ENCODE measurements at regions not wholly inside any gene's neighbourhood (a gene's known extent, or its start where the extent isn't known, plus 50 kb on each side); places are given as distances from the start of the nearest gene placed in this dataset.

DNA sequence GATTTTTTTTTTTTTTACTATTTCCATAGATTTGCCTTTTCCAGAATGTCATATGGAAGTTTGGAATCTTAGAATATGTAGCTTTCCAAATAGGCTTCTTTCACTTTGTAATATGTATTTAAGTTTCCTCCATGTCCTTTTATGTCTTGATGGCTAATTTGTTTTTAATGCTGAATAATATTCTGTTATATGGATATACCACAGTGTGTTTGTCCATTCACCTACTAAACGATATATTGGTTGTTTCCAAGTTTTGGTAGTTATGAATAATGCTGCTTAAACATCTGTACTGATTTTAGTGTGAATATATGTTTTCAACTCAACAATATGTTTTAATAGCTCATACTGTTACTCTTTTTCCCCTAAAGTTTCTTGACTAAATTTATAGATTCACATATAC is 669.8 kb upstream of the PCDH15 start:
- no peak for DNase-seq
- ATAC-seq (replicated peaks), result no peak
- no peak overlapping the region for H3K27ac Mint-ChIP-seq
- no peaks in the 10 kb centered on the region for H3K36me3 Mint-ChIP-seq (ENCODE audit: insufficient read depth)
- H3K9me3 Mint-ChIP-seq, result peaks cover 8 to 14% of the 10 kb centered on the region in 2 donors
- H3K4me3 Mint-ChIP-seq, result no peak overlapping the region
- no peaks in the 10 kb centered on the region for H3K4me1 Mint-ChIP-seq (ENCODE audit: low read depth in 2 of 2)
- no peaks in the 10 kb centered on the region for H3K27me3 Mint-ChIP-seq

- Mint-ChIP-seq H3K4me1 (ENCODE audit: low read depth in 2 of 2) (no peaks in the 10 kb centered on the region), H3K36me3 (ENCODE audit: insufficient read depth) (peaks cover 3% of the 10 kb centered on the region), H3K27ac (no peak overlapping the region), H3K9me3 (peaks cover 4 to 7% of the 10 kb centered on the region in 2 donors), H3K27me3 (no peaks in the 10 kb centered on the region), H3K4me3 (no peak overlapping the region)
- DNase-seq (no peak), ATAC-seq (replicated peaks) (no peak)
Measured at GRCh38 chr10:55466806-55467504, 665.9 kb upstream of the PCDH15 start.

DNA sequence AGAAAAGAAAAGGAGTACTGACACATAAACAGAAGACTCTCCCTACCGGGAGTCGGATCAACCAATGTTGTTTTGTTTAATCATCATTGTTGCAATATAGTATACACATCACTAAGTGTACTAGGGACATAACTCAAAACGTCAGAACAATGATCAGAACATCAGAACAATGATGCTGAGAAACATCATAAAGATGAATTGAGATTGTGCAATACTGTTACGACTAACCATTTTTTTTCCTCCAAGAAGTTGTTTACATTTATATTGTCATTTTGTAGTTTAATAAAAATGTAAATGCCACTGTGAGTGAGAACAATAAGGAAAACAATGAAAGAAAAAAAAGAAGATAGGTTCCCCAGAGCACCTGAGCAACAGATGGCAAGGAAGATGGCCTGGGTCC is 663.1 kb upstream of the PCDH15 start:
- Mint-ChIP-seq H3K27ac (no peak overlapping the region), H3K4me3 (no peak overlapping the region), H3K9me3 (peaks cover 4 to 6% of the 10 kb centered on the region in 2 donors), H3K36me3 (ENCODE audit: insufficient read depth) (peaks cover 3% of the 10 kb centered on the region), H3K27me3 (no peaks in the 10 kb centered on the region), H3K4me1 (ENCODE audit: low read depth in 2 of 2) (no peaks in the 10 kb centered on the region)
- DNase-seq (no peak), ATAC-seq (replicated peaks) (no peak)

- H3K27me3 Mint-ChIP-seq, result no peaks in the 10 kb centered on the region
- ATAC-seq (replicated peaks) (no peak), DNase-seq (no peak)
- no peak overlapping the region for H3K27ac Mint-ChIP-seq
- no peak overlapping the region for H3K4me3 Mint-ChIP-seq
- peaks cover 3% of the 10 kb centered on the region for H3K36me3 Mint-ChIP-seq (ENCODE audit: insufficient read depth)
- peaks cover 5 to 9% of the 10 kb centered on the region in 2 donors for H3K9me3 Mint-ChIP-seq
- no peaks in the 10 kb centered on the region for H3K4me1 Mint-ChIP-seq (ENCODE audit: low read depth in 2 of 2)
Measured at GRCh38 chr10:55460008-55460407, 659.0 kb upstream of the PCDH15 start.

GRCh38 chr10:55449981-55450380 is 649.0 kb upstream of the PCDH15 start:
- peaks cover 0 to 7% of the 10 kb centered on the region in 2 donors for H3K9me3 Mint-ChIP-seq
- H3K4me3 Mint-ChIP-seq, result no peak overlapping the region
- H3K27ac Mint-ChIP-seq, result no peak overlapping the region
- no peaks in the 10 kb centered on the region for H3K36me3 Mint-ChIP-seq (ENCODE audit: insufficient read depth)
- no peaks in the 10 kb centered on the region for H3K27me3 Mint-ChIP-seq
- H3K4me1 Mint-ChIP-seq (ENCODE audit: low read depth in 2 of 2), result no peaks in the 10 kb centered on the region
- DNase-seq (no peak), ATAC-seq (replicated peaks) (no peak)

- Mint-ChIP-seq H3K36me3 (ENCODE audit: insufficient read depth) (no peaks in the 10 kb centered on the region), H3K27ac (no peak overlapping the region), H3K4me1 (ENCODE audit: low read depth in 2 of 2) (no peaks in the 10 kb centered on the region), H3K4me3 (no peak overlapping the region), H3K9me3 (peaks cover 5 to 9% of the 10 kb centered on the region in 2 donors), H3K27me3 (no peaks in the 10 kb centered on the region)
- DNase-seq (no peak), ATAC-seq (replicated peaks) (no peak)
Measured at GRCh38 chr10:55446441-55447002, 645.5 kb upstream of the PCDH15 start.

DNA sequence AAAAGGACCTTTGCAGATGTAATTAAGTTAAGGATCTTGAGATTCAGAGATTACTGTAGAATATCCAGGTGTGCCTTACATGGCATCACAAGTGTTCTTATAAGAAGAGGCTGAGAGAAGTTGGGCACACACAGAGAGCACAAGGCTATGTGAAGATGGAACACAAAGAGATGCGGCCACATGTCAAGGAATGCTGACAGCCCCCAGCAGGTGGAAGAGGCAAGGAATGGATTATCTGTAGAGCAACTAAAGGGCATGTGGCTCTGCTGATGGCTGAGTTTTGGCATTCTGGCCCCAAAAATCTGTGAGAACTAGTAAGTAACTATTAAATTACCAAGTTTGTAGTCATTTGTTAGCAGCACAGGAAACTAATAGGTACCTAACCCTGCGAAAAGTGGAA is 640.7 kb upstream of the PCDH15 start:
- Mint-ChIP-seq H3K9me3 (peaks cover 9 to 15% of the 10 kb centered on the region in 2 donors), H3K4me3 (no peak overlapping the region), H3K4me1 (ENCODE audit: low read depth in 2 of 2) (no peaks in the 10 kb centered on the region), H3K36me3 (ENCODE audit: insufficient read depth) (no peaks in the 10 kb centered on the region), H3K27ac (no peak overlapping the region), H3K27me3 (no peaks in the 10 kb centered on the region)
- DNase-seq (no peak), ATAC-seq (replicated peaks) (no peak)

DNA sequence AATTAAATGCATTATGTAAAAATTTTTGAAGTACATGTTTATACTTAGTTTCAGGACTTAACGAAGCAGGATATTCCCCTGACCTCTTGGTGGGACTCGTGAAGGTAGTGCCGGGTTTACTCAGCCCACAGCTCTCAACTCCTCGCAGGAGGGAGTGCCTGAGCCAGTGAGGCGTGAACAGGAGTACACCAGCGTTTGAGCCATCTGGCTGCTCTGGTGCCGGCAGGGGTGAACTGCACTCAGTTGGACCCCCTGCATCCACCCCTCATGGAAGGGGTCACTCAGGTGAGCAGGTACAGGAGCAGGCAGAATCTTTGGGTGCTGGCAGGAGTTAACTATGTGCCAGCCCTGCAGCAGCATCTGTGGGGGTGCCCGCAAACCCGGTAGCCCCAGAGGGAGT is 625.1 kb upstream of the PCDH15 start:
- DNase-seq, result no peak
- H3K4me1 Mint-ChIP-seq (ENCODE audit: low read depth in 2 of 2), result no peaks in the 10 kb centered on the region
- peaks cover 3 to 14% of the 10 kb centered on the region in 2 donors for H3K9me3 Mint-ChIP-seq
- H3K27ac Mint-ChIP-seq, result no peak overlapping the region
- H3K36me3 Mint-ChIP-seq (ENCODE audit: insufficient read depth), result peaks cover 3% of the 10 kb centered on the region
- H3K4me3 Mint-ChIP-seq, result no peak overlapping the region
- no peak for ATAC-seq (replicated peaks)
- no peaks in the 10 kb centered on the region for H3K27me3 Mint-ChIP-seq

DNA sequence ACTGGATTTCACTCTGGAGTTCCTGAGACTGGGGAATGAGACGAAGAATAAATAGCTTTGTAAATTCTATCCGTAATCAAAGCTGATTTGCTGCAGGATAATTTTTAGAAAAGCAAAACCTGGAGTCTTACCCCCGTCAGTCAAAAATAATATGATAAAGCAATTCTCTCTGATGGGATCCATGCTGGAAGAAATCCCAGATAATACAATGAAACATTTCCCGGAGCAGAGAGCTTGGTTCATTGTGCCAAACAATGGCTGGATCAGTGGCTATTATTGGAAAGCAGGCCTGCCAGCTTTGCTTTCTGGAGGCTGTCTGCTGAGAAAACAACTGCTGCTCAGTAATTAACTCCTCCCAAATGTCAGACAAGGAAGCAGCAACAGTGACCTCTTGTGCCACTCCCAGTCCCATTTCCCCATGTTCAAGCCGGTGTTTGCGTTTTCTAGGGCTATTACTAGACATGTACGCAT is 609.4 kb upstream of the PCDH15 start:
- no peak overlapping the region for H3K4me3 Mint-ChIP-seq
- ATAC-seq (replicated peaks) (no peak), DNase-seq (no peak)
- H3K36me3 Mint-ChIP-seq (ENCODE audit: insufficient read depth), result no peaks in the 10 kb centered on the region
- H3K4me1 Mint-ChIP-seq (ENCODE audit: low read depth in 2 of 2), result no peaks in the 10 kb centered on the region
- peaks cover 5 to 8% of the 10 kb centered on the region in 2 donors for H3K9me3 Mint-ChIP-seq
- H3K27me3 Mint-ChIP-seq, result no peaks in the 10 kb centered on the region
- no peak overlapping the region for H3K27ac Mint-ChIP-seq

GRCh38 chr10:55404094-55404493 is 603.1 kb upstream of the PCDH15 start:
- no peaks in the 10 kb centered on the region for H3K27me3 Mint-ChIP-seq
- H3K27ac Mint-ChIP-seq, result no peak overlapping the region
- no peak for DNase-seq
- no peaks in the 10 kb centered on the region for H3K4me1 Mint-ChIP-seq (ENCODE audit: low read depth in 2 of 2)
- no peak for ATAC-seq (replicated peaks)
- peaks cover 3 to 4% of the 10 kb centered on the region in 2 donors for H3K9me3 Mint-ChIP-seq
- no peak overlapping the region for H3K4me3 Mint-ChIP-seq
- no peaks in the 10 kb centered on the region for H3K36me3 Mint-ChIP-seq (ENCODE audit: insufficient read depth)

DNA sequence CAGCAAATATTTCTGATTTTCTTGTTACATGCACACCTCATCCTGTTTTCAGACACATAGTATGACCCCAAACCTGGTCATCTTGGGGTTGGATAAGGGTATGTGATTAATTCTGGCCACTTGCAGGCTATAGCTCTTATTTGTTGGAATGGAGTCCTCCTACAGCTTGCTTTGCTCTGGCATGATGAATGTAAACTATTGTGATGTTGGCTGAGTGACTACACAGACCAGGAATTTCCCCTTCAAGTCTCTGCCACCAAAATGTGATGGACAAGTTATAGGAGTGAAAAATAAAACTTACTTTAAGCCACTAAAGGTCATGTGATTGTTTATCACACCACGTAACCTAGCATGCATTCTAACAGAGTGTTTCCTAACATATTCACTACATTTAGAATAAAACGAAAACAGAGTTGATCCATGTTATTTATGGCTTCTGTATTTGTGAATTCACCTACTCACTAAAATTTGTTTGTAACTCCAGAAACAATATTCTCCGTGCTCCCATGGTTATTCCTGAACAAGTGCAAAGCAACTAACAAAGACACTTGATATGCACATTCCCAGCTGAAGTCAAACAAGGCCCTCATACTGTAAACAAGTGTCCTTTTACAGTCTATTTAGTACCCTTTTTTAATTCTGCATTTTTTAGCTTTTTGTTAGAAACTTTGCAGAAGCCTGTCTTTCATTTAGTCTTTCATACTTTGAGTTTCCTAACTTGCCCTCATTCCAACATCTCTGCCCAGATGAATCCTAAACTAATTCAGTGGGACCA is 599.2 kb upstream of the PCDH15 start:
- Mint-ChIP-seq H3K27me3 (no peaks in the 10 kb centered on the region), H3K9me3 (peaks cover 0 to 3% of the 10 kb centered on the region in 2 donors), H3K4me3 (no peak overlapping the region), H3K27ac (no peak overlapping the region), H3K4me1 (ENCODE audit: low read depth in 2 of 2) (no peaks in the 10 kb centered on the region), H3K36me3 (ENCODE audit: insufficient read depth) (no peaks in the 10 kb centered on the region)
- ATAC-seq (replicated peaks) (no peak), DNase-seq (no peak)

DNA sequence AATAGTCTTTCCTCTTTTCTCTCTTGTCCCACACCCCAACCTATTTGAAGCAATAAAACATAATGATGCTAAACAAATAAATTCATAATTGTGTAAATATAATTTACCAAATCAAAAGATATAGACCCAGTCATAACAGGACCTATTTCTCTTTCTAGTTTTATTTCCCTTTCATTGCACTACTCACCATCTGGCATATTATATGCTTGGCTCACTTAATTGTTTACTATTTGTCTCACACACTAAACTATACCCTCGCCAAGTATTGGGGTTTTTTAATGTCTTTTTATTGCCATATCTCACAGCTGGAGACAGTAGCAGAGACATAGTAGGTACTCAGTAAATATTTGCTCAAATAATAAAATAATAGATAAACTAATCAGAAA is 597.5 kb upstream of the PCDH15 start:
- H3K36me3 Mint-ChIP-seq (ENCODE audit: insufficient read depth), result no peaks in the 10 kb centered on the region
- H3K27me3 Mint-ChIP-seq, result no peaks in the 10 kb centered on the region
- DNase-seq (no peak), ATAC-seq (replicated peaks) (no peak)
- H3K27ac Mint-ChIP-seq, result no peak overlapping the region
- H3K4me3 Mint-ChIP-seq, result no peak overlapping the region
- H3K4me1 Mint-ChIP-seq (ENCODE audit: low read depth in 2 of 2), result no peaks in the 10 kb centered on the region
- H3K9me3 Mint-ChIP-seq, result peaks cover 0 to 6% of the 10 kb centered on the region in 2 donors

GRCh38 chr10:55397777-55398496 is 596.9 kb upstream of the PCDH15 start:
- Mint-ChIP-seq H3K27me3 (no peaks in the 10 kb centered on the region), H3K4me1 (ENCODE audit: low read depth in 2 of 2) (no peaks in the 10 kb centered on the region), H3K36me3 (ENCODE audit: insufficient read depth) (no peaks in the 10 kb centered on the region), H3K4me3 (no peak overlapping the region), H3K27ac (no peak overlapping the region), H3K9me3 (peaks cover 0 to 6% of the 10 kb centered on the region in 2 donors)
- ATAC-seq (replicated peaks) (no peak), DNase-seq (no peak)

Data from effector memory CD8-positive, alpha-beta T cell (primary cell).